ENCODE measurements at regions not wholly inside any gene's neighbourhood (a gene's known extent, or its start where the extent isn't known, plus 50 kb on each side); places are given as distances from the start of the nearest gene placed in this dataset.

DNA sequence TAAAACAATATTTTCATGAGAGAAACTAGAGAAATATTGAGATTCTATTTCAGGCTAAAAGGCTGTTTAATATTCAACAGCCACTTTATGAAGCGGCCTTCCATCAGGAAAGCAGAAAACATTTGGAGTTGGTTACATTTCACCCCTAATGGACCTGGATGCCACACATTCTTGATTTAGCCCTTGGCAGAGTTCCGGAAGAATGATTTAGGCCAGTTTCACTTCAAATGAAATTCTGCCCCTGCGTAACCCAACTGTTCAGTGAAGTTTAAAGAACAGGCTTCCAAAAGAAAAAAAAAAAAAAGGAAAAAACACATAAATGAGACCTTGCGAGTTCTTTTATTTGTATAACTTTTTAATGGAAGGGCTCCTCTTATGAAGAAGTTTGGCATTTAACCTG lies 239.2 kb upstream of the AKR1E2 start:
- Histone ChIP-seq H3K4me1 (ENCODE audit: control insufficient read depth, insufficient read depth, low read length) (no peaks in the 10 kb centered on the region), H3K4me3 (ENCODE audit: low read length) (no peak overlapping the region), H3K27me3 (ENCODE audit: control insufficient read depth, insufficient read depth, low read length) (no peaks in the 10 kb centered on the region), H3K36me3 (ENCODE audit: control insufficient read depth, insufficient read depth, low read length) (no peaks in the 10 kb centered on the region), H3K9ac (ENCODE audit: low read length) (no peak overlapping the region), H3K9me3 (ENCODE audit: control insufficient read depth, low read length) (no peaks in the 10 kb centered on the region)

DNA sequence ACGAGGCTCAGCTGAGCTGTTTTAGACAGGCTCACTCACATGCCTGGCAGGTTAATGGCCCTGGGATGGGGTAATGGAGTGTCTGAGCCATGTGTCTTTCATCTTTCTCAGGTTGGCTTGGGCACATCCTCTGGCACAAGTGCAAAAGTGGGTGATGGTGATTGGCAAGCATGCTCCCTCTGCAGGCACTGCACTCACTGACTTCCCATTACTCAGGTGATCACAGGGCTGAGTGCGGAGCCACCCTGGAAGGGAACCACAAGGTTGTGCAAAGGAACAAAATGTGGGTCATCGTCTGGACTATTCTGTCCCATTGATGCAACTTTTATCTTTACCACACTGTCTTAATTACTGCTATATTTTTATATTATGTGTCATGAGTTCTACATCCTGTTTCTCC lies 244.1 kb upstream of the AKR1E2 start:
- Histone ChIP-seq H3K27me3 (ENCODE audit: control insufficient read depth, insufficient read depth, low read length) (no peaks in the 10 kb centered on the region), H3K36me3 (ENCODE audit: control insufficient read depth, insufficient read depth, low read length) (no peaks in the 10 kb centered on the region), H3K4me3 (ENCODE audit: low read length) (no peak overlapping the region), H3K4me1 (ENCODE audit: control insufficient read depth, insufficient read depth, low read length) (no peaks in the 10 kb centered on the region), H3K9me3 (ENCODE audit: control insufficient read depth, low read length) (no peaks in the 10 kb centered on the region), H3K9ac (ENCODE audit: low read length) (no peak overlapping the region)

DNA sequence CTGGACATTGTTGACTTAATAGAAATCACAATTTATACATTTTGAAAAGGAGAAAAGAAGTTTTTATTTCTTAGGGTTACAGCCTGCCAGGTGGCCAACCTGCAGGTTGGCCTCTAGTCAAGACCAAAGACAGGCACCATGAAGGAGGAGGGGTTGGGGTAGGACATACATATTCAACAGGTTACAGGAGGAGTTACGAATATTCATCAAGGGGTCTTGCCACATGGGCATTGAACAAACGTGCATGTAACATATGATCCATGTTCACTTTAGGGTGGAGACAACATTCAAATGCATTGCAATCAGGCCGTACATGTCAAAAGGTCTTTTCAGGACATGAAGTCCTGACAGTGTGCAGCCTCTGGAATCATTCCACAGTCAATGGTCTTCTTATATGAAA lies 246.2 kb upstream of the AKR1E2 start:
- Histone ChIP-seq H3K36me3 (ENCODE audit: control insufficient read depth, insufficient read depth, low read length) (no peaks in the 10 kb centered on the region), H3K9me3 (ENCODE audit: control insufficient read depth, low read length) (no peaks in the 10 kb centered on the region), H3K4me3 (ENCODE audit: low read length) (no peak overlapping the region), H3K27me3 (ENCODE audit: control insufficient read depth, insufficient read depth, low read length) (no peaks in the 10 kb centered on the region), H3K9ac (ENCODE audit: low read length) (no peak overlapping the region), H3K4me1 (ENCODE audit: control insufficient read depth, insufficient read depth, low read length) (no peaks in the 10 kb centered on the region)

DNA sequence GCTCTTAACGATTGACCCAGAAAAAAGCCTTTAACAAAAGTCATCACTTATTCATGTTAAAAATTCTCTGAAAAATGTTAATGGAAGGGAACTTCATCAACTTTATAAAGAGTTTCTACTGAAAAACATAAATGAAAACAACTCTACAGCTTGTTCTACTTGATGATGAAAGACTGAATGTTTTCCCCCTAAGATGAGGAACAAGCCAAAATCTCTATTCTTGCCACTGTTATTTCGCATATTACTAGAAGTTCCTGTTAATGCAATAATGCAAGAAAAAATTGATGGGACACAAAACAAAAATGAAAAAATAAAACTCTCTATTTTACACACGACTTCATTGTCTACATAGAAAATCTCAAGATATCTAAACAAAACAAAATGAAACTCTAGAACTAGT lies 249.8 kb upstream of the AKR1E2 start:
- Histone ChIP-seq H3K4me3 (ENCODE audit: low read length) (no peak overlapping the region), H3K36me3 (ENCODE audit: control insufficient read depth, insufficient read depth, low read length) (no peaks in the 10 kb centered on the region), H3K4me1 (ENCODE audit: control insufficient read depth, insufficient read depth, low read length) (no peaks in the 10 kb centered on the region), H3K9ac (ENCODE audit: low read length) (no peak overlapping the region), H3K9me3 (ENCODE audit: control insufficient read depth, low read length) (no peaks in the 10 kb centered on the region), H3K27me3 (ENCODE audit: control insufficient read depth, insufficient read depth, low read length) (no peaks in the 10 kb centered on the region)

DNA sequence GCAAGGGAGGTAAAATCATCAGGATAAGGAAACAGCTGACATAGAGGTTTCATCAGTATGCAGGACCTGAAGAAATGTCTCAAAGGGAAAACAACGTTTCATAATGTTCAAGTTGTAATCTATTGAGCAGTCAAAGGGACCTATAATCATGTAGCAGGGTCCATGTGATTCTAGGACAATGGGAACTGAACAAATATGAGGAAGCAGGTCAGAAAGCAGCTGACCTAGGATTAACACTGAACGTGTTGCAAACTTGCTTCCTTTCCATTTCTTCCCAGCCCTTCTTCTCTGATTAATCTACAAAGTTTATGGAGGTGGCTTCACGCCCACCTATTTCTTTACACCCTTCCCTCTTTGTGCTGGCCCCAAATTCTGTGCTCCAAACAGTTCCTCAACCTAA lies 256.9 kb upstream of the AKR1E2 start:
- Histone ChIP-seq H3K4me1 (ENCODE audit: control insufficient read depth, insufficient read depth, low read length) (no peaks in the 10 kb centered on the region), H3K9me3 (ENCODE audit: control insufficient read depth, low read length) (no peaks in the 10 kb centered on the region), H3K36me3 (ENCODE audit: control insufficient read depth, insufficient read depth, low read length) (no peaks in the 10 kb centered on the region), H3K4me3 (ENCODE audit: low read length) (no peak overlapping the region), H3K9ac (ENCODE audit: low read length) (no peak overlapping the region), H3K27me3 (ENCODE audit: control insufficient read depth, insufficient read depth, low read length) (no peaks in the 10 kb centered on the region)

DNA sequence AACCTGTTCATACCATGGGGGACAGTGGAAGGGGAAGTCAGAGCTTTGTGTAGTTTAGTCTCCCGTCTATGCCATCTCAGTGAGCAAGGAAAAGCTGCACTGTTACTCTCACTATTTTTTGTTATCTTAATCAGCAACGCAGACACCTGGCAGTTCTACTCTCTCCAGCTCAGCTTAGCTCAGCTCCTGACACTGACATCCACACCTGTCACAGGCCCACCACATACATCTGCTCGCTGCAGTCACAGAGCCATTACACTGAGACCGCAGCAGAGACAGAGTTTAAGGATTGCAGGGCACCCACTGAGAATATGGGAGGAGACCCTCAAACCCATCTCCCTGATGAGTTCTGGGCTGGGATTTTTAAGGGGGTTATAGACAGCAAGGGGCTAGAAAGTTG lies 257.3 kb upstream of the AKR1E2 start:
- H3K9me3 ChIP-seq (ENCODE audit: control insufficient read depth, low read length), result no peaks in the 10 kb centered on the region
- H3K36me3 ChIP-seq (ENCODE audit: control insufficient read depth, insufficient read depth, low read length), result no peaks in the 10 kb centered on the region
- H3K4me3 ChIP-seq (ENCODE audit: low read length), result no peak overlapping the region
- H3K27me3 ChIP-seq (ENCODE audit: control insufficient read depth, insufficient read depth, low read length), result no peaks in the 10 kb centered on the region
- no peak overlapping the region for H3K9ac ChIP-seq (ENCODE audit: low read length)
- no peaks in the 10 kb centered on the region for H3K4me1 ChIP-seq (ENCODE audit: control insufficient read depth, insufficient read depth, low read length)

DNA sequence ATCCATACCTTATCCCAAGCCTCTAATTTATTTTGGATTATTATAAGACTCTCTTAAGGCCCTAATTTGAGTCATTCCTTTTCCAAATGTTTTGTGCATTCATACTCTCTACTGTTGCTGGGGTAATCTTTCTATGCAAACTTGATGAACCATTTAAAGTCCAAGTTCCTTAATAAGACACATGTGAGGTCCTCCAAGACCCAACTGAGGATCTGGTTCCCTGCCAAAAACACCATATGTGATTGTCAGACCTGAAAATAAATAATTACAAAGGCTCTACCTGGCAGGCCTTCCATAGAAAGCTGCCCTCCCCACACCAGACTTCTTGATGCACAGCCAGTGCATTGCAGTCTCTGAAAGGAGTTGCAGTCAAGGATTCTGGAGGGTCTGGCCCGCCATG lies 257.9 kb upstream of the AKR1E2 start:
- Histone ChIP-seq H3K4me1 (ENCODE audit: control insufficient read depth, insufficient read depth, low read length) (no peaks in the 10 kb centered on the region), H3K4me3 (ENCODE audit: low read length) (no peak overlapping the region), H3K9me3 (ENCODE audit: control insufficient read depth, low read length) (no peaks in the 10 kb centered on the region), H3K9ac (ENCODE audit: low read length) (no peak overlapping the region), H3K27me3 (ENCODE audit: control insufficient read depth, insufficient read depth, low read length) (no peaks in the 10 kb centered on the region), H3K36me3 (ENCODE audit: control insufficient read depth, insufficient read depth, low read length) (no peaks in the 10 kb centered on the region)

DNA sequence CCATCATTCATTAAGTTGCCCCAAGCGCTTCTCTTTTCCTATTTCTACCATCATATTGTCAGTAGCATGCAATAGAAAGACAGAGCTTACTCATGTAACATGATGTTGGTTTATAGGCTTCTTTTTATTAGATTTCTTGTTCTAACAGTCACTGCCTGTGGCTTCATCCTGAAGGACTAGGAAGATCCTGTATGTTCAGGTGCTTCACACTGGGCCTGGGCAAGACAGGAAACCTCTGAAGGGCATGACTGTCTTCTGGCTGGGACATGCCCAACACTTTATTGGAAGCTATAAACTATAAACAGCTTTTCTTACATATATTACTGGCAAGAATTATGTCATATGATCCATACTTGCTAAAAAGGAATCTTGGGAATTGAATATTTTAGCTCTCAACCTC lies 258.4 kb upstream of the AKR1E2 start:
- Histone ChIP-seq H3K4me3 (ENCODE audit: low read length) (no peak overlapping the region), H3K9ac (ENCODE audit: low read length) (no peak overlapping the region), H3K27me3 (ENCODE audit: control insufficient read depth, insufficient read depth, low read length) (no peaks in the 10 kb centered on the region), H3K9me3 (ENCODE audit: control insufficient read depth, low read length) (no peaks in the 10 kb centered on the region), H3K36me3 (ENCODE audit: control insufficient read depth, insufficient read depth, low read length) (no peaks in the 10 kb centered on the region), H3K4me1 (ENCODE audit: control insufficient read depth, insufficient read depth, low read length) (no peaks in the 10 kb centered on the region)

DNA sequence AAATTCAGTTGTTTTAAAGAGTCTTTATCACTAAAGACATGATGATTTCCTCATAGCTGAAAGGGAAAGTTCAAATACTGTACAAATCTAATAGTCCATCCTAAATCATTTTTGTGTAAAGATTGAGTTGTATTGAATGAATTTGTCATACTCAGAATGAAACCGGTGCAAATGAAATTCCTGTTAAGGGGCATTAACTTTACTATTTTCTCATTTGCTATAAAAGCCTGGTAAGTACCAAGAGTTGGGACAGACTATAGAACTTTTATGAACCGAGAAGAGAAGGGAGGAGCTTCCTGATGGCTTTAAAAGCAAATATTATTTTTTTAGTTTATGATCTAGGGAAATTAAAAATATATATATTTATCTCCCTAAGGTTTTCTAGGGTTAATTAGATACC lies 260.0 kb upstream of the AKR1E2 start:
- Histone ChIP-seq H3K4me1 (ENCODE audit: control insufficient read depth, insufficient read depth, low read length) (no peaks in the 10 kb centered on the region), H3K4me3 (ENCODE audit: low read length) (no peak overlapping the region), H3K9ac (ENCODE audit: low read length) (no peak overlapping the region), H3K9me3 (ENCODE audit: control insufficient read depth, low read length) (no peaks in the 10 kb centered on the region), H3K27me3 (ENCODE audit: control insufficient read depth, insufficient read depth, low read length) (no peaks in the 10 kb centered on the region), H3K36me3 (ENCODE audit: control insufficient read depth, insufficient read depth, low read length) (no peaks in the 10 kb centered on the region)

DNA sequence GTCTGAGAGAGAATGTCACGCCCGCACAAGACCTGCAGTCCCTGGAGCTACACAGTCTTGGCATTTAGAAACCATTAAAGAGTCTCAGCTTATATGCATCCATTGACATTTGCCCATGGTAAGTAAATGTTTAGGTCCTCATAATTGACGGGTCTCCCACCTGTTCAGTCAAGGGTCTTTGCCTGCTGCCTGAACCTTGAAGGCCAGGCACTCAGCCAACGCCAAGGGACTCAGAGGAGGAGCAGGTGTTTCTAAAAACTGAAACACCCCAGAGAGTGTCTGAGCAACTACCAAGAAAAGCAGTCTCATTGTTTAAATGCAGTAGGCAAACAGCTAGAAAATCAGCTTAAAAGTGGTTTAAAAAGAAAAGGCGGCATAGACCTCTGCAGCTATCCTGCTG lies 264.7 kb upstream of the AKR1E2 start:
- Histone ChIP-seq H3K9me3 (ENCODE audit: control insufficient read depth, low read length) (no peaks in the 10 kb centered on the region), H3K36me3 (ENCODE audit: control insufficient read depth, insufficient read depth, low read length) (no peaks in the 10 kb centered on the region), H3K4me1 (ENCODE audit: control insufficient read depth, insufficient read depth, low read length) (no peaks in the 10 kb centered on the region), H3K4me3 (ENCODE audit: low read length) (no peak overlapping the region), H3K9ac (ENCODE audit: low read length) (no peak overlapping the region), H3K27me3 (ENCODE audit: control insufficient read depth, insufficient read depth, low read length) (no peaks in the 10 kb centered on the region)

DNA sequence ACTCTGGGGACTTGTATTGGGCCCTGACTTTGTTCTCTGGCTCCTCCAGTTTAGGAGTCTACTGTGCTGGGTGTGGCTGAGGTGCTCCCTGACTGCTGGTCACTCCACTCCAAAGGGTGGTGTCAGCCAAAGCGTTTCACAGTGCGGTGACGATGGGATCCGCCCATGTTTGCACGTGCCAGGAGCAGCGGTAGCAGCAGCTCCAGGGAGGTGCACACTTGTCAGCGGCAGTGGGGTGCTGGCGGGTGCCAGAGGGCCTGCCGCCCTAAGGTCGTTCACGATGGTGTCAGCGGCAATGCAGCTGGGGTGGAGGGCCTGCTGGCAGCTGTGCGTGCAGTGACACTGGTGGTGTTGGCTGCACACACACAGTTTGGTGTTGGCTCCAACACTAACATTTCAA lies 268.5 kb upstream of the AKR1E2 start:
- H3K4me1 ChIP-seq (ENCODE audit: control insufficient read depth, insufficient read depth, low read length), result no peaks in the 10 kb centered on the region
- no peaks in the 10 kb centered on the region for H3K27me3 ChIP-seq (ENCODE audit: control insufficient read depth, insufficient read depth, low read length)
- no peaks in the 10 kb centered on the region for H3K9me3 ChIP-seq (ENCODE audit: control insufficient read depth, low read length)
- H3K9ac ChIP-seq (ENCODE audit: low read length), result no peak overlapping the region
- H3K36me3 ChIP-seq (ENCODE audit: control insufficient read depth, insufficient read depth, low read length), result no peaks in the 10 kb centered on the region
- no peak overlapping the region for H3K4me3 ChIP-seq (ENCODE audit: low read length)

DNA sequence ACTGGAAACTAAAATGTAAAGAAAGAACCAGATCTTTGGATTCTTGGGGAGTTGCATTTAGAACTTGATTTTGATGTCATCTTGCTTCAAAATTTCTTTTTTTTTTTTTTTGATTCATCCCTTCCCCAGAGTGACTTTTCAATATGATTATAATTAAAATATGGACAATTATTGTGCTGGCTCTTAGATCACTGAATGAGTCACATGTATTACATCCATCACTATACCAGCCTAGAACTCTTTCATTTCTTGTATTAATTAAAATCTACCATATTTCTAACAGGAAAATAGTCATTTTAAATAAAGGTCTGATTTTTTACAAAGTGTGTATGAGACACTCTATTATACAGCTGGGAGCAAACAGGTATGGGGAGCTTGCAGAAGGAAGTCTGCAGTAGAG lies 269.5 kb upstream of the AKR1E2 start:
- Histone ChIP-seq H3K27me3 (ENCODE audit: control insufficient read depth, insufficient read depth, low read length) (no peaks in the 10 kb centered on the region), H3K9me3 (ENCODE audit: control insufficient read depth, low read length) (no peaks in the 10 kb centered on the region), H3K36me3 (ENCODE audit: control insufficient read depth, insufficient read depth, low read length) (no peaks in the 10 kb centered on the region), H3K9ac (ENCODE audit: low read length) (no peak overlapping the region), H3K4me1 (ENCODE audit: control insufficient read depth, insufficient read depth, low read length) (no peaks in the 10 kb centered on the region), H3K4me3 (ENCODE audit: low read length) (no peak overlapping the region)

DNA sequence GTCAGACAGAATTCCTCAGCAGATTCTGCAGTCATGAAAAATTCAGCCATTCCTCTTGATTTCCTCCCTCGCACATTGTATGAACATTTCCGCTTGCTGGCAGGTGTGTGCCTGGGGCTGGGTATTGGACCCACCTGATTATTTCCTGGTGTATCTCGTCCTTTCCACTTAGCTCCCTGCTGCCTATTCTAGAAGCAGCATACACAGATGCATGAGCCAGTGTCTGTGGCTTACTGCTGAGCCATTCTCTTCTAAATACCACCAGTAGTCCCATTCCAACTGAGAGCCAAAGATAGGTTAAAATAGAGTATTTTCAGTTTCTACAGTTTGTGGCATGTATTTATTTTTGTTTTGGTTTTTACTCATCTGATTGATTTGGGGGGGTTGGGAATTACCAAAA lies 270.1 kb upstream of the AKR1E2 start:
- no peak overlapping the region for H3K9ac ChIP-seq (ENCODE audit: low read length)
- no peaks in the 10 kb centered on the region for H3K4me1 ChIP-seq (ENCODE audit: control insufficient read depth, insufficient read depth, low read length)
- no peaks in the 10 kb centered on the region for H3K27me3 ChIP-seq (ENCODE audit: control insufficient read depth, insufficient read depth, low read length)
- no peak overlapping the region for H3K4me3 ChIP-seq (ENCODE audit: low read length)
- no peaks in the 10 kb centered on the region for H3K9me3 ChIP-seq (ENCODE audit: control insufficient read depth, low read length)
- no peaks in the 10 kb centered on the region for H3K36me3 ChIP-seq (ENCODE audit: control insufficient read depth, insufficient read depth, low read length)
